ENCODE measurements at regions not wholly inside any gene's neighbourhood (a gene's known extent, or its start where the extent isn't known, plus 50 kb on each side); places are given as distances from the start of the nearest gene placed in this dataset.
"Not testable (repeated sequence)": the region's sequence is repeated elsewhere in the genome, so short reads cannot be mapped to it uniquely, and the experiment has no call there.

- no peak for DNase-seq
These were observed 106.0 kb downstream of the BRMS1L start for GRCh38 chr14:35932136-35932535.

GRCh38 chr14:35931346-35931745, 105.2 kb downstream of the BRMS1L start:
- DNase-seq: no peak

DNA sequence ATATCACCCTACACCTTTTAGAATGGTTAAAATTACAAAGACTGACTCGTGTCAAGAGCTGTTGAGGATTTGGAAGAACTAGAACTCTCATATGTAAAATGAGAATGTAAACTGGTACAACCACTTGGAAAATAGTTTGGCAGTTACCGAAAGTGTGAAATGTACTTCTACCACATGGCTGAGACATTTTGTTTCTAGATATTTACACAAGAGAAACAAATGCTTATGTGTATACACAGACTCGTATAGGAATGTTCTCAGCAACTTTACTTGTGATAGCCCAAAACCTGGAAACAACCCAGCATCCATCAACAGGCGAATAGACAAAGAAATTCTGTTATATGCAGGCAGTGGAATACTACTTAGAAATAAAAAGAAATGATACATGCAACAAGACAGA, 103.0 kb downstream of the BRMS1L start:
- no peak for DNase-seq

DNA sequence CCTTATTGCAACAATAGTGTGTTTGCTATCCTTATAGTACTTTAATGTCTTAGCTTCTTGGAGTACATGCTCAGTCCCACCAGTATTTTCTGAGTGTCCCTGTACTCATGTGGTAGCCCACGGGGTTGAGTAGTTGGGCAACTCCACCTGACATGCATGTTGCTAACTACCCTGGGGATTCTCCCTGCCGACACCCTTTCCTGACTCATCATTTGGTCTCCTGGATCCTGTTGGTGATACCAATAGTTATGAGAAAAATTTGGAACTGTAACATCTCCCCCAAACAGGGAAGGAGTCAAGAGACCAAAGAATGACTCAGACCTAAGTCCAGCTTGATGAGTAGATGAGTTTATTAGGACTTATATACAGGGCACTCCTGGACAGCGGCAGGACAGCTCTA, 101.6 kb downstream of the BRMS1L start:
- DNase-seq: no peak

GRCh38 chr14:35925319-35925718, 99.2 kb downstream of the BRMS1L start:
- DNase-seq: no peak

DNA sequence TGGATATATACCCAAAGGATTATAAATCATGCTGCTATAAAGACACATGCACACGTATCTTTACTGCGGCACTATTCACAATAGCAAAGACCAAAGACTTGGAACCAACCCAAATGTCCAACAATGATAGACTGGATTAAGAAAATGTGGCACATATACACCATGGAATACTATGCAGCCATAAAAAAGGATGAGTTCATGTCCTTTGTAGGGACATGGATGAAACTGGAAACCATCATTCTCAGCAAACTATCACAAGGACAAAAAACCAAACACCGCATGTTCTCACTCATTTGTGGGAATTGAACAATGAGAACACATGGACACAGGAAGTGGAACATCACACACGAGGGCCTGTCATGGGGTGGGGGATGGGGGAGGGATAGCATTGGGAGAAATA, 96.5 kb downstream of the BRMS1L start:
- DNase-seq: not testable (repeated sequence)

GRCh38 chr14:35921745-35922144, 95.6 kb downstream of the BRMS1L start:
- DNase-seq: no peak
